MV-4-11 (cell line): ENCODE measurements at regions not wholly inside any gene's neighbourhood (a gene's known extent, or its start where the extent isn't known, plus 50 kb on each side); places are given as distances from the start of the nearest gene placed in this dataset.
"Not testable (repeated sequence)": the region's sequence is repeated elsewhere in the genome, so short reads cannot be mapped to it uniquely, and the experiment has no call there.

Experiments
- DNase-seq: peaks from one replicate; lab custom pipeline; 2025; lab: John Stamatoyannopoulos, UW

GRCh38 chr18:71371951-71372605 lies 1083.2 kb downstream of the SOCS6 start:
- peak; percentile 79 for DNase-seq

- DNase-seq = peak; percentile 80
These were observed 1082.0 kb downstream of the SOCS6 start for GRCh38 chr18:71370671-71371445.

GRCh38 chr18:71370095-71370494 lies 1081.2 kb downstream of the SOCS6 start:
- DNase-seq = peak; percentile 50

- no peak for DNase-seq
These were observed 1073.3 kb downstream of the SOCS6 start for GRCh38 chr18:71362140-71362539.

GRCh38 chr18:71355599-71355998 lies 1066.8 kb downstream of the SOCS6 start:
- not testable (repeated sequence) for DNase-seq

- no peak for DNase-seq
These were observed 1063.8 kb downstream of the SOCS6 start for GRCh38 chr18:71352618-71353017.

GRCh38 chr18:71336576-71337210 lies 1047.8 kb downstream of the SOCS6 start:
- no peak for DNase-seq

- no peak for DNase-seq
These were observed 1040.7 kb downstream of the SOCS6 start for GRCh38 chr18:71329563-71329962.

- DNase-seq = no peak
These were observed 1040.3 kb downstream of the SOCS6 start for GRCh38 chr18:71329114-71329513.

- no peak for DNase-seq
These were observed 1039.0 kb downstream of the SOCS6 start for GRCh38 chr18:71327850-71328249.

GRCh38 chr18:71327441-71327840 lies 1038.6 kb downstream of the SOCS6 start:
- DNase-seq = no peak

- no peak for DNase-seq
These were observed 1038.0 kb downstream of the SOCS6 start for GRCh38 chr18:71326826-71327225.

GRCh38 chr18:71324356-71324755 lies 1035.5 kb downstream of the SOCS6 start:
- no peak for DNase-seq

GRCh38 chr18:71322201-71322600 lies 1033.4 kb downstream of the SOCS6 start:
- no peak for DNase-seq

- DNase-seq = no peak
These were observed 1032.5 kb downstream of the SOCS6 start for GRCh38 chr18:71321319-71321718.

GRCh38 chr18:71304856-71305255 lies 1016.0 kb downstream of the SOCS6 start:
- DNase-seq = no peak

- not testable (repeated sequence) for DNase-seq
These were observed 1014.9 kb downstream of the SOCS6 start for GRCh38 chr18:71303743-71304142.

GRCh38 chr18:71301596-71301995 lies 1012.8 kb downstream of the SOCS6 start:
- DNase-seq = no peak

- not testable (repeated sequence) for DNase-seq
These were observed 1005.4 kb downstream of the SOCS6 start for GRCh38 chr18:71294201-71294600.

GRCh38 chr18:71293322-71293721 lies 1004.5 kb downstream of the SOCS6 start:
- no peak for DNase-seq

- DNase-seq = no peak
These were observed 998.4 kb downstream of the SOCS6 start for GRCh38 chr18:71287268-71287667.

GRCh38 chr18:71252351-71252865 lies 963.6 kb downstream of the SOCS6 start:
- DNase-seq = peak; percentile 12

GRCh38 chr18:71250191-71250590 lies 961.3 kb downstream of the SOCS6 start:
- DNase-seq = no peak
